ENCODE measurements at regions not wholly inside any gene's neighbourhood (a gene's known extent, or its start where the extent isn't known, plus 50 kb on each side); places are given as distances from the start of the nearest gene placed in this dataset.
A peak's percentile ranks its signal among the peaks of the same experiment; 100 is the strongest.
"Not testable (repeated sequence)": the region's sequence is repeated elsewhere in the genome, so short reads cannot be mapped to it uniquely, and the experiment has no call there.

DNA sequence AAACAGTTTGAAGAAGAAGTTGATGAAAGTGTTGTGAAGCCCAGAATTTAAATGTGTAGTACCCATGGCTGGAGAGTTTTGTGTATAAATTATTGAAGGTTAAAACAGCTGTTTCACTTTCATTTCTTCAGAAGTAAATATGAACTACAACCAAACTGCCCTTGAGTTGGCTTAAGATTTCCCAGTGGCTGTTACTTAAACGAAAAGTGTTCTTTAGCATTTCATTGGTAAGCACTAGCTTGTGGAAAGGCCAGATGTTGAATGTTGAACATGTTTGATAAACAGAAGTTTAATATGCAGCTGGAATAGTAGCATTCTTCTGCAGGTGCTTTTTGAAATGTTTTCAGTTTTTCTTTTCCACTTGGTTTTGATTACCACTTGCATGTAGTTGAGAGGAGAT is 83.2 kb upstream of the TNRC6B start:
- DNase-seq (ENCODE audit: low spot score) (no peak), ATAC-seq (peak; percentile 60)

GRCh38 chr22:40099887-40100286 is 77.8 kb upstream of the TNRC6B start:
- ATAC-seq; DNase-seq (ENCODE audit: low spot score): not testable (repeated sequence)

DNA sequence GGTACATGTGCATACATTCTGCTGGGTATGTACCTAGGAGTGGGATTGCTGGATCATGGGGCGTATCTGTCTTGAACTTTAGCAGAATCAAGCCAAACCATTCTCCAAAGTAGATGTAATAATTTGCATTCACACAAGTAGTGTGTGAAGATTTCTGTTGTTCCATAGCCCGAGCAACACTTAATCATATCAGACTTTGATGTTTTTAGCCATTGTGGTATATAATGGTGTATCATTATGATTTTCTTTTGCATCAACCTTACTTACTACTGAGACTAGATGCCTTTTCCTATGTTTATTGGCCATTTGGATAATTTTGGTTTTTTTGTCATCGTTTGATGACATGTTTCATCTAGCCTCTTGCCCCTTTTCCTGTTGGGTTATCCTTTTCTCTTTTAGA is 72.0 kb upstream of the TNRC6B start:
- no peak for ATAC-seq
- DNase-seq (ENCODE audit: low spot score): no peak

- DNase-seq (ENCODE audit: low spot score) (no peak), ATAC-seq (peak; percentile 60)
Observed at GRCh38 chr22:40107244-40107643, 70.5 kb upstream of the TNRC6B start.

- DNase-seq (ENCODE audit: low spot score): no peak
- ATAC-seq: peak; percentile 84
Observed at GRCh38 chr22:40107851-40108378, 69.8 kb upstream of the TNRC6B start.

- ATAC-seq: no peak
- no peak for DNase-seq (ENCODE audit: low spot score)
Observed at GRCh38 chr22:40108396-40108795, 69.3 kb upstream of the TNRC6B start.

DNA sequence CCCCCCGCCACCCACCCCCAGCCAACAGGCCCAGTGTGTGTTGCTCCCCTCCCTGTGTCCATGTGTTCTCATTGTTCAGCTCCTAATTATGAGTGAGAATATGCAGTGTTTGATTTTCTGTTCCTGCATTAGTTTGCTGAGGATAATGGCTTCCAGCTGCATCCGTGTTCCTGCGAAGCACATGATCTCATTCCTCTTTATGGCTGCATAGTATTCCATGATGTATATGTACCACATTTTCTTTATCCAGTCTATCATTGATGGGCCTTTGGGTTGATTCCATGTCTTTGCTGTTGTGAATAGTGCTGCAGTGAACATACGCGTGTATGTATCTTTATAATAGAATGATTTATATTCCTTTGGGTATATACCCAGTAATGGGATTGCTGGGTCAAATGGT is 68.8 kb upstream of the TNRC6B start:
- not testable (repeated sequence) for ATAC-seq

GRCh38 chr22:40111451-40111850 is 66.3 kb upstream of the TNRC6B start:
- ATAC-seq: no peak
- DNase-seq (ENCODE audit: low spot score): no peak

More for the DNA sequence above, 68.8 kb upstream of the TNRC6B start:
- not testable (repeated sequence) for DNase-seq (ENCODE audit: low spot score)

- no peak for DNase-seq (ENCODE audit: low spot score)
- no peak for ATAC-seq
Observed at GRCh38 chr22:40112595-40112994, 65.1 kb upstream of the TNRC6B start.

DNA sequence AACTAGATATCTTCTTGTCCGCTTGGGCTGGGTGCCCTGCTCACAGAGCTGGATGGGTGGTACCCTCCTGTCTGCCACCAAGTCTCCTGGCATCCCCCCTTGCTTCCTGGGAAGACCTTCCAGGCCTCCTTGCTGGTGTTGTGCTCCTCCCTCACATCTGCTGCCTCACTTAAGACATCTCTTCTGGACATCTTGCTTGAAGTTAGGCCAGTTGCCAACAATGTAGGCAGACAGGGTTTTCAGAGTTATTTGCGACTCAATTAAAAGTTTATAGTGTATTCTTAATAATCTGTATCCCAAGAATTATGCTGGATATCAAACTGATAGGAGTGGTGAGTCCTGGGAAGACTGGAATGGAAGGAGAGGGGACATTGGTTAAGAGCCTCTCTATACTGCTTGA is 64.0 kb upstream of the TNRC6B start:
- no peak for DNase-seq (ENCODE audit: low spot score)
- no peak for ATAC-seq

GRCh38 chr22:40114411-40114810 is 63.3 kb upstream of the TNRC6B start:
- DNase-seq (ENCODE audit: low spot score): no peak
- ATAC-seq: no peak

DNA sequence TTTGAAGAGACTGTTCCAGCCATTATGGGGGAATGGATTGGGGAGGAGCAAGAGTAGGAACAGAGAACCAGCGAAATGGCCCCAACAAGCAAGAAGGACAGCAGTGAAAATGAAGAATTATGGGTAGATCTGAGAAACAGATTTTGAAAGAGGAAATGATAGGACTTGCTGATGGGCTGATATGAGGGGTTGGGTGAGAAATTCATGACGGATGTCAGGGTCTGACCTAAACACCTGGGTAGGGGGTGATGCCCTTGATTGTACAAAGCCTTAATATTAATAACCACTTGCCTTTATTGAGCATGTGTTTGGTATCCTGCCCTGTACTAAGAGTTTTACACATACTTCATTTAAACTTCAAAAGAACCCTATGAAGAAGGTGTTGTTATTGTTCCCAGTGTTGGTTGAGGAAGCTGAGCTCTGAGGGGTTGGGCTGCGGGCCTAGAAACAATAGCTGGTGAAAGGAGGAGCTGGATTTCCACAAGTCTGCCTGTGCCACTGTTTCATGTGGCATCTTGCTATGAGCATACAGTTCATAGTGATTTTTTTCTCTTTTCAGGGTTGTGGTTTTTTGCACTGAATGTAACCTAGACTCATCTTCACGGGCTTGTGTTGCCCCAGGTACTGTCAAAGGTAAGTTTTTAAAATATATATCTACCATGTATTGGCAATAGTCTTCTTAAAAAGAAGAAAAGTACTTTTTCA is 61.1 kb upstream of the TNRC6B start:
- no peak for DNase-seq (ENCODE audit: low spot score)
- ATAC-seq: no peak

GRCh38 chr22:40118979-40119378 is 58.7 kb upstream of the TNRC6B start:
- DNase-seq (ENCODE audit: low spot score): no peak
- no peak for ATAC-seq

GRCh38 chr22:40120848-40121247 is 56.9 kb upstream of the TNRC6B start:
- ATAC-seq (no peak), DNase-seq (ENCODE audit: low spot score) (no peak)

DNA sequence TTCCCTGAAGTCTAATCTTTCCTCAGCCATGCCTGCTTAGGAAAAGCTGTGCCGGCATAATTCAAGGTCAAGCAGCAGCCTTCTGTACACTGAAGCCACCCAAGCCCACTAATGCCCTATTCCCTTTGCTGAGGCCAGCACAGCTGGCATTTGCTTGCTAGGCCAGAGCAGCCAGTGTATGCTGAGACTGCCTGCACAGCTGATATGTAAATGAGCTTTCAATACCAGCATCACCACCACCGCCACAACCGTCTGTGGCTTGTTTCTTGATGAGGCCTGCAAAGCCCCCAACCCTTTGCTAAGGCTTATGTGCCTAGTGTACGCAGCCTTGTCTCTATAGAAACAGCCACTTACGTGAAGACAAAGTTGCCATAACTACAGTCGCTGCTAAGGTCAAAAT is 56.3 kb upstream of the TNRC6B start:
- ATAC-seq (no peak), DNase-seq (ENCODE audit: low spot score) (no peak)

GRCh38 chr22:40122792-40123191 is 54.9 kb upstream of the TNRC6B start:
- DNase-seq (ENCODE audit: low spot score): no peak
- no peak for ATAC-seq

DNA sequence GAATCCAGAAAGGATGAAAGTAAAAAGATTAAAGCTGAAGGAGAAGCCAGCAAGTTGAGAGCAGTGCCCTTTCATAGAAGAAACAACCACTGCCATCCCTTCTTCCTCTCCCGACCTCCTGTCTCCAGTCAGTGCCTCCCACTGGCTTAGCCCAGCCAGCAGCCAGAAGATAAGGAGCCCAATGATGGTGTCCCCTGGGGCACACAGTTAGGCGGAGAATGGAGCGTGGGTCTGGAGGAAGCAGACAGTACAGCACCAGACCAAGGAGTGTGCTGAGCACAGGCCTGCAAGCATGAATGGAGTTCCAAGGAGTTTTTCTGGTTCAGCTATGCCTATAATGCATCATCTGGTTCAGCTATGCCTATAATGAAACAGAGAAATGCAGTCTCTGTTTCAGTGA is 54.3 kb upstream of the TNRC6B start:
- no peak for DNase-seq (ENCODE audit: low spot score)
- no peak for ATAC-seq
